ENCODE measurements at regions not wholly inside any gene's neighbourhood (a gene's known extent, or its start where the extent isn't known, plus 50 kb on each side); places are given as distances from the start of the nearest gene placed in this dataset.

DNA sequence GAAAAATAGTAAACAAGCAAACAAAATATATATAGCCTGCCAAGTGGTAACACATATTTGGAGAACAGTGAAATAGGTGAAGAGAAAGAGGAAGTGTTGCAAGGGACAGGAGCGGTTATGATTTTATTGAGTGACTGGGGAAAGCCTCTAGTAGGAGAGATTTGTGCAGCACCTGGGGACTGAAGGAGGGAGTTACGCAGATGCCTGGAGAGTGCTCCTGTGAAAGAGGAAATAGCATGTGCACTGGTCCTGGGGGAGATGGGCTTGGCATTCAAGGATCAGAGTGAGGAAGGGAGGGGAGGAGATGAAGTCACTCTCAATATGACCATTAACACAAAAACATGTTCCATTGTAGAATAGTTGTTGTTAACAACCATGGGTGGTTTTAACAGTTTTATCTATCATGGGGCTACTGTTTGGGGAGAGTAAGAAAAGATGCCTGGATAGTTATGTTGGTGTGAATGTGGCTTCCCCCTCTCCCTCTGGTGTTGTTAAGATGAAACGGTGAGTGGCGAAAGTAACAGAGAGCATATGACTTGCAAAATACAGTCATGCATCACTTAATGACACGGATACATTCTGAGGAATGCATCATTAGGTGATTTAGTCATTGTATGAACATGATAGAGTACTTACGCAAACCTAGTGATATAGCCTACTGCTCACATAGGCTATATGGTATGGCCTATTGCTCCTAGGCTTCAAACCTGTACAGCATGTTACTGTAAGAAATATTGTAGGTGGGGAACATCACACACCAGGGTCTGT, 251.7 kb upstream of the ARGLU1 start:
- no peak for DNase-seq
- Histone ChIP-seq H3K9me3 (ENCODE audit: control insufficient read depth in 4 of 4, insufficient read depth in 3 of 4, low read length in 3 of 4) (no peaks in the 10 kb centered on the region), H3K27ac (ENCODE audit: low read depth in 1 of 2, low read length in 1 of 2) (no peak overlapping the region), H3K4me1 (ENCODE audit: control insufficient read depth in 5 of 5, insufficient read depth in 5 of 5, low read length in 5 of 5) (no peaks in the 10 kb centered on the region), H3K9ac (ENCODE audit: insufficient read depth in 1 of 2, low read length in 2 of 2) (no peak overlapping the region), H3K27me3 (ENCODE audit: control insufficient read depth in 3 of 3, insufficient read depth in 3 of 3, low read length in 2 of 3) (no peaks in the 10 kb centered on the region), H3K36me3 (ENCODE audit: control insufficient read depth in 4 of 4, insufficient read depth in 4 of 4, low read length in 4 of 4) (no peaks in the 10 kb centered on the region), H3K4me3 (no peak overlapping the region)
- TF ChIP-seq, protein P1, sequence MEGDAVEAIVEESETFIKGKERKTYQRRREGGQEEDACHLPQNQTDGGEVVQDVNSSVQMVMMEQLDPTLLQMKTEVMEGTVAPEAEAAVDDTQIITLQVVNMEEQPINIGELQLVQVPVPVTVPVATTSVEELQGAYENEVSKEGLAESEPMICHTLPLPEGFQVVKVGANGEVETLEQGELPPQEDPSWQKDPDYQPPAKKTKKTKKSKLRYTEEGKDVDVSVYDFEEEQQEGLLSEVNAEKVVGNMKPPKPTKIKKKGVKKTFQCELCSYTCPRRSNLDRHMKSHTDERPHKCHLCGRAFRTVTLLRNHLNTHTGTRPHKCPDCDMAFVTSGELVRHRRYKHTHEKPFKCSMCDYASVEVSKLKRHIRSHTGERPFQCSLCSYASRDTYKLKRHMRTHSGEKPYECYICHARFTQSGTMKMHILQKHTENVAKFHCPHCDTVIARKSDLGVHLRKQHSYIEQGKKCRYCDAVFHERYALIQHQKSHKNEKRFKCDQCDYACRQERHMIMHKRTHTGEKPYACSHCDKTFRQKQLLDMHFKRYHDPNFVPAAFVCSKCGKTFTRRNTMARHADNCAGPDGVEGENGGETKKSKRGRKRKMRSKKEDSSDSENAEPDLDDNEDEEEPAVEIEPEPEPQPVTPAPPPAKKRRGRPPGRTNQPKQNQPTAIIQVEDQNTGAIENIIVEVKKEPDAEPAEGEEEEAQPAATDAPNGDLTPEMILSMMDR (IDR thresholded peaks at IDR 0.05; ENCODE audit: control extremely low read depth, extremely low read depth), result no peak
- 83 to 87% methylated on average over 6 of the region's 6 CpGs for WGBS, 2 donors
- no peak for ATAC-seq (ENCODE audit: insufficient read depth, low FRiP score)

DNA sequence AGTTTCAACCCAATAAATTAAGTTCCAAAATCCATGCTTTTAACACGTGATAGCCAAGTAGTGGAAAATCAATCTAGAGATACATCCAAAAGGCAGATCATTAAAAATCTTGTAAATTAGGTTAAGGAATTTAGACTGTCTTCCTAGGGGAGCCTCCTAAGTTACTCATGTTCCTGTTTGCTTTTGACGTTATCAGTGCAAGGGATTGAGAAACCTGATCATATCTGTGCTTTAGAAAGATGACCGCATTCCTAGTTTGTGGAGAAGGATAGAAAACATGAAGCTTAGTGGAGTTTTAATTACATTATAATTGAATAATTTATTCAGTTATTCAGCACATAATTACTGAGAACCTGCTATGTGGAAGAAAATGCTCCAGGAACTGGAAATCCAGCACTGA, 251.0 kb upstream of the ARGLU1 start:
- no peak overlapping the region for H3K9ac ChIP-seq (ENCODE audit: insufficient read depth in 1 of 2, low read length in 2 of 2)
- ATAC-seq (ENCODE audit: insufficient read depth, low FRiP score) (no peak), DNase-seq (no peak)
- H3K36me3 ChIP-seq (ENCODE audit: control insufficient read depth in 4 of 4, insufficient read depth in 4 of 4, low read length in 4 of 4), result no peaks in the 10 kb centered on the region
- no peaks in the 10 kb centered on the region for H3K4me1 ChIP-seq (ENCODE audit: control insufficient read depth in 5 of 5, insufficient read depth in 5 of 5, low read length in 5 of 5)
- H3K27me3 ChIP-seq (ENCODE audit: control insufficient read depth in 3 of 3, insufficient read depth in 3 of 3, low read length in 2 of 3), result no peaks in the 10 kb centered on the region
- H3K9me3 ChIP-seq (ENCODE audit: control insufficient read depth in 4 of 4, insufficient read depth in 3 of 4, low read length in 3 of 4), result no peaks in the 10 kb centered on the region
- TF ChIP-seq, protein P1 (IDR thresholded peaks at IDR 0.05; ENCODE audit: control extremely low read depth, extremely low read depth), result no peak
- H3K4me3 ChIP-seq, result no peak overlapping the region
- 82 to 91% methylated on average over 3 of the region's 3 CpGs for WGBS, 2 donors
- no peak overlapping the region for H3K27ac ChIP-seq (ENCODE audit: low read depth in 1 of 2, low read length in 1 of 2)

DNA sequence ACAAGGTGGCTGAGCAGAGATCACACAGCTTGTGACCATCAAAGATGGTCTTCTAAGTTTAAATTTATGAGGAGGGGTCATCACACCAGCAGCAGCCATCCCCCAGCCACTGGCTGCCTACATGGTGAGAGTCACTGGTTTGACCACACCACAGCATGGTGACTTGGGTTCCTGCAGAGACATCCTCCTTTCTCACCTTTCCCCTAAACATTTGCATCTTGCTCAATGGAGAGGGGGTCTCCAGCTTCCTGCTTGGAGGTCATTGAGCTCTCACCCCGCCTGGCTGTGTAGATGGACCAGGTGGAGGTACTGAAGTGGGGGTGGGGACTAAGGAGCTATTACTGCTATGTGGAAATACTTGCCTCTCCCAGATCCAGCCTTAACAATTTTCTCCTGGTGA, 247.6 kb upstream of the ARGLU1 start:
- H3K27ac ChIP-seq (ENCODE audit: low read depth in 1 of 2, low read length in 1 of 2), result no peak overlapping the region
- no peak for ATAC-seq (ENCODE audit: insufficient read depth, low FRiP score)
- peaks cover 0 to 1% (median 0%) of the 10 kb centered on the region in 5 donors for H3K4me1 ChIP-seq (ENCODE audit: control insufficient read depth in 5 of 5, insufficient read depth in 5 of 5, low read length in 5 of 5)
- DNase-seq, result no peak
- H3K9ac ChIP-seq (ENCODE audit: insufficient read depth in 1 of 2, low read length in 2 of 2), result no peak overlapping the region
- no peaks in the 10 kb centered on the region for H3K36me3 ChIP-seq (ENCODE audit: control insufficient read depth in 4 of 4, insufficient read depth in 4 of 4, low read length in 4 of 4)
- no peaks in the 10 kb centered on the region for H3K27me3 ChIP-seq (ENCODE audit: control insufficient read depth in 3 of 3, insufficient read depth in 3 of 3, low read length in 2 of 3)
- no peaks in the 10 kb centered on the region for H3K9me3 ChIP-seq (ENCODE audit: control insufficient read depth in 4 of 4, insufficient read depth in 3 of 4, low read length in 3 of 4)
- H3K4me3 ChIP-seq, result no peak overlapping the region
- 61 to 78% methylated on average over 1 of the region's 1 CpG for WGBS, 2 donors
- TF ChIP-seq, protein P1 (IDR thresholded peaks at IDR 0.05; ENCODE audit: control extremely low read depth, extremely low read depth), result no peak

DNA sequence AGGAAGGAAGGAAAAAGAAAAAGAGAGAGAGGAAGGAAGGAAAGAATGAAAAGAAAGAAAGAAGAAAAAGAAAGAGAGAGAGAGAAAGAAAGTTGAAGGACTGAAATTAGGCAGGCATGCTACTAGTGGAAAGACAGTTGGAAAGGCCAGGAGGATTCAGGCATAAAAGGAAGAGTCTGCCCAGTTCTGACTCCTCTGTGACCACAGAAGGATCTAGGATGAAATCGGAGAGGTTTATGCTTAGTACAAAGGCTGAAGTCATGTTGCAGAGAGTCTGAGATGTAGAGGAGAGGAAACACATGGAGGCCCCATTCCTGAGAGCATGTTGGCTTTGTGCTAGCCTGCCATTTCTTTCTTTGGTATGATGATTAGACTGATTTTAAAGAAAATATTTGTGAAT, 246.5 kb upstream of the ARGLU1 start:
- Histone ChIP-seq H3K4me1 (ENCODE audit: control insufficient read depth in 5 of 5, insufficient read depth in 5 of 5, low read length in 5 of 5) (peaks cover 0 to 7% (median 0%) of the 10 kb centered on the region in 5 donors), H3K4me3 (no peak overlapping the region), H3K9me3 (ENCODE audit: control insufficient read depth in 4 of 4, insufficient read depth in 3 of 4, low read length in 3 of 4) (no peaks in the 10 kb centered on the region), H3K9ac (ENCODE audit: insufficient read depth in 1 of 2, low read length in 2 of 2) (no peak overlapping the region), H3K27ac (ENCODE audit: low read depth in 1 of 2, low read length in 1 of 2) (no peak overlapping the region), H3K27me3 (ENCODE audit: control insufficient read depth in 3 of 3, insufficient read depth in 3 of 3, low read length in 2 of 3) (no peaks in the 10 kb centered on the region), H3K36me3 (ENCODE audit: control insufficient read depth in 4 of 4, insufficient read depth in 4 of 4, low read length in 4 of 4) (no peaks in the 10 kb centered on the region)
- TF ChIP-seq, protein P1 (IDR thresholded peaks at IDR 0.05; ENCODE audit: control extremely low read depth, extremely low read depth), result no peak
- DNase-seq (peak in 2 of 3 donors; percentile 21 to 51), ATAC-seq (ENCODE audit: insufficient read depth, low FRiP score) (no peak)
- 33 to 61% methylated on average over 1 of the region's 1 CpG for WGBS, 2 donors

Measured in lung (tissue), 11 donors.